ENCODE measurements at regions not wholly inside any gene's neighbourhood (a gene's known extent, or its start where the extent isn't known, plus 50 kb on each side); places are given as distances from the start of the nearest gene placed in this dataset.

DNA sequence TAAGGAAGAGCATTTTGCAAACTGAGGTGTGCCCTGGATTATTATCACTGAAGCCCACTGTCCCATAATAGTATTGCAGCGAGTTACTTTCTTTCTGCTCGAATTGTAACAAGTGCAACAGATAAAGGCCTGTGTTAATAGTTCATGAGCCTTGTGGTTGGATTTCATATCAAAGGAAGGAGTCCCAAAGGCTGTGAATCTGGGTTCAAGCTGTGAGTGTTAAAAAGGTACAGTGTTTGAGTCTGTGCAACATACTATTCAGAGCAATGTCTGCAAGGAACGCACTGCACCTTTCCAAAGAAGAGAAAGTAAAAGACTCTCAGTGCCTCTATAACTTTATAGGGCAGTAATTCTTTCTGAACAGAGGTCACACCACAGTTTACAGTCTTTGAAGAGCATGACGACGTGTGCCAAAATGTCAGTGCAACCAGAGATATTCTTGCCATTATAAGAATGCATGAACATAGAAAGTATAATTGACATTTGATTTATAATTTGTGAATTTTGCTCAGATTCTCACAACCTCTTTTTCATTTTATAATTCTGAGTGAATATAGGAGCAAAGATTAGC lies 79.1 kb downstream of the CDC7 start:
- BruUV-seq (replicated peaks) = no TSS peak
- no peak for DNase-seq (ENCODE audit: low spot score)
- H3K4me2 ChIP-seq (ENCODE audit: low read length) = no peak overlapping the region
- H3K36me3 ChIP-seq (ENCODE audit: insufficient read depth, low read length) = no peaks in the 10 kb centered on the region
- no peaks in the 10 kb centered on the region for H3K79me2 ChIP-seq (ENCODE audit: insufficient read depth, low read depth, low read length)
- H3K27ac ChIP-seq (ENCODE audit: low read depth, low read length, poor library complexity, severe bottlenecking) = no peak overlapping the region
- ChIA-PET CTCF (ENCODE audit: unreplicated experiment) (no interaction called here), POLR2A (interaction anchor here (1.0 kb wide), 1 partner anchor 10 kb away, joined by 4 read pairs; no protein-coding TSS in a partner anchor)
- TF ChIP-seq EZH2phosphoT487 (IDR thresholded peaks at IDR 0.05; ENCODE audit: borderline replicate concordance, low read depth, low read length) = no peak
- TF ChIP-seq, protein P1, sequence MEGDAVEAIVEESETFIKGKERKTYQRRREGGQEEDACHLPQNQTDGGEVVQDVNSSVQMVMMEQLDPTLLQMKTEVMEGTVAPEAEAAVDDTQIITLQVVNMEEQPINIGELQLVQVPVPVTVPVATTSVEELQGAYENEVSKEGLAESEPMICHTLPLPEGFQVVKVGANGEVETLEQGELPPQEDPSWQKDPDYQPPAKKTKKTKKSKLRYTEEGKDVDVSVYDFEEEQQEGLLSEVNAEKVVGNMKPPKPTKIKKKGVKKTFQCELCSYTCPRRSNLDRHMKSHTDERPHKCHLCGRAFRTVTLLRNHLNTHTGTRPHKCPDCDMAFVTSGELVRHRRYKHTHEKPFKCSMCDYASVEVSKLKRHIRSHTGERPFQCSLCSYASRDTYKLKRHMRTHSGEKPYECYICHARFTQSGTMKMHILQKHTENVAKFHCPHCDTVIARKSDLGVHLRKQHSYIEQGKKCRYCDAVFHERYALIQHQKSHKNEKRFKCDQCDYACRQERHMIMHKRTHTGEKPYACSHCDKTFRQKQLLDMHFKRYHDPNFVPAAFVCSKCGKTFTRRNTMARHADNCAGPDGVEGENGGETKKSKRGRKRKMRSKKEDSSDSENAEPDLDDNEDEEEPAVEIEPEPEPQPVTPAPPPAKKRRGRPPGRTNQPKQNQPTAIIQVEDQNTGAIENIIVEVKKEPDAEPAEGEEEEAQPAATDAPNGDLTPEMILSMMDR (conservative IDR thresholded peaks at IDR 0.05; ENCODE audit: low read length) = no peak
- intact Hi-C loops (cut with micrococcal nuclease; ENCODE audit: unreplicated experiment) = no loop called here
- H3K4me1 ChIP-seq (ENCODE audit: insufficient read depth, low read length, poor library complexity, severe bottlenecking) = peaks cover 30% of the 10 kb centered on the region
- H2AFZ ChIP-seq (ENCODE audit: low read length) = no peak overlapping the region
- no peak overlapping the region for H3K4me3 ChIP-seq (ENCODE audit: low read depth, low read length, poor library complexity, severe bottlenecking)
- no peaks in the 10 kb centered on the region for H4K20me1 ChIP-seq (ENCODE audit: insufficient read depth, low read length)
- H3K9me3 ChIP-seq (ENCODE audit: low read length) = no peaks in the 10 kb centered on the region
- H3K9me2 ChIP-seq (ENCODE audit: insufficient read depth, low read length) = no peaks in the 10 kb centered on the region

- no peaks in the 10 kb centered on the region for H3K9me2 ChIP-seq (ENCODE audit: insufficient read depth, low read length)
- POLR2A ChIA-PET = interaction anchor here (1.1 kb wide), 1 partner anchor 10 kb away, joined by 3 read pairs; no protein-coding TSS in a partner anchor
- H3K79me2 ChIP-seq (ENCODE audit: insufficient read depth, low read depth, low read length) = no peaks in the 10 kb centered on the region
- BruUV-seq (replicated peaks) = no TSS peak
- CTCF ChIA-PET (ENCODE audit: unreplicated experiment) = no interaction called here
- H3K4me3 ChIP-seq (ENCODE audit: low read depth, low read length, poor library complexity, severe bottlenecking) = no peak overlapping the region
- intact Hi-C loops (cut with micrococcal nuclease; ENCODE audit: unreplicated experiment) = no loop called here
- no peaks in the 10 kb centered on the region for H3K36me3 ChIP-seq (ENCODE audit: insufficient read depth, low read length)
- TF ChIP-seq EZH2phosphoT487 (IDR thresholded peaks at IDR 0.05; ENCODE audit: borderline replicate concordance, low read depth, low read length) = no peak
- TF ChIP-seq, protein P1 (conservative IDR thresholded peaks at IDR 0.05; ENCODE audit: low read length) = no peak
- peaks cover 8% of the 10 kb centered on the region for H3K4me1 ChIP-seq (ENCODE audit: insufficient read depth, low read length, poor library complexity, severe bottlenecking)
- no peak overlapping the region for H3K27ac ChIP-seq (ENCODE audit: low read depth, low read length, poor library complexity, severe bottlenecking)
- peak overlapping the region; percentile 77; the same call in 1 of the 2 replicates for H2AFZ ChIP-seq (ENCODE audit: low read length)
- H4K20me1 ChIP-seq (ENCODE audit: insufficient read depth, low read length) = no peaks in the 10 kb centered on the region
- no peak overlapping the region for H3K4me2 ChIP-seq (ENCODE audit: low read length)
- no peaks in the 10 kb centered on the region for H3K9me3 ChIP-seq (ENCODE audit: low read length)
- DNase-seq (ENCODE audit: low spot score) = no peak
Measured at GRCh38 chr1:91582431-91582921, 81.8 kb downstream of the CDC7 start.

GRCh38 chr1:91583326-91583755 lies 82.7 kb downstream of the CDC7 start:
- POLR2A ChIA-PET = interaction anchor here (1.1 kb wide), 1 partner anchor 11 kb away, joined by 3 read pairs; no protein-coding TSS in a partner anchor
- peak overlapping the region; percentile 17; the same call in 1 of the 2 replicates for H2AFZ ChIP-seq (ENCODE audit: low read length)
- H3K9me3 ChIP-seq (ENCODE audit: low read length) = no peaks in the 10 kb centered on the region
- H3K79me2 ChIP-seq (ENCODE audit: insufficient read depth, low read depth, low read length) = no peaks in the 10 kb centered on the region
- no peaks in the 10 kb centered on the region for H3K36me3 ChIP-seq (ENCODE audit: insufficient read depth, low read length)
- no peak overlapping the region for H3K4me3 ChIP-seq (ENCODE audit: low read depth, low read length, poor library complexity, severe bottlenecking)
- H3K9me2 ChIP-seq (ENCODE audit: insufficient read depth, low read length) = no peaks in the 10 kb centered on the region
- H4K20me1 ChIP-seq (ENCODE audit: insufficient read depth, low read length) = no peaks in the 10 kb centered on the region
- no TSS peak for BruUV-seq (replicated peaks)
- intact Hi-C loops (cut with micrococcal nuclease; ENCODE audit: unreplicated experiment) = no loop called here
- H3K4me2 ChIP-seq (ENCODE audit: low read length) = no peak overlapping the region
- H3K4me1 ChIP-seq (ENCODE audit: insufficient read depth, low read length, poor library complexity, severe bottlenecking) = peaks cover 8% of the 10 kb centered on the region
- DNase-seq (ENCODE audit: low spot score) = no peak
- CTCF ChIA-PET (ENCODE audit: unreplicated experiment) = no interaction called here
- H3K27ac ChIP-seq (ENCODE audit: low read depth, low read length, poor library complexity, severe bottlenecking) = no peak overlapping the region
- no peak for TF ChIP-seq EZH2phosphoT487 (IDR thresholded peaks at IDR 0.05; ENCODE audit: borderline replicate concordance, low read depth, low read length)
- TF ChIP-seq, protein P1 (conservative IDR thresholded peaks at IDR 0.05; ENCODE audit: low read length) = no peak

All from OCI-LY7 (cell line).